Putamen (tissue), 1 donor: ENCODE measurements at regions not wholly inside any gene's neighbourhood (a gene's known extent, or its start where the extent isn't known, plus 50 kb on each side); places are given as distances from the start of the nearest gene placed in this dataset.
"Not testable (repeated sequence)": the region's sequence is repeated elsewhere in the genome, so short reads cannot be mapped to it uniquely, and the experiment has no call there.

Experiments used
- DNase-seq: peaks from one replicate; pipeline ENCODE4 v3.0.0-alpha.2; 2016; ENCODE audit warnings: low spot score

DNA sequence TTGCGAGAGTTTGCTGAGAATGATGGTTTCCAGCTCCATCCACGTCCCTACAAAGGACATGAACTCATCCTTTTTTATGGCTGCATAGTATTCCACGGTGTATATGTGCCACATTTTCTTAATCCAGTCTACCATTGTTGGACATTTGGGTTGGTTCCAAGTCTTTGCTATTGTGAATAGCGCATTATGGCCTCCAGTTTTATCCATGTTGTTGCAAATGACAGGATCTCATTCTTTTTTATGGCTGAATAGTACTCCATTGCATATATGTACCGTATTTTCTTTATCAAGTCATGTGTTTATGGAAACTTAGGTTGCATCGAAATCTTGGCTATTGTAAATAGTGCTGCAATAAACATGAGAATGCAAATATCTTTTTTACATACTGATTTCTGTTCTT lies 266.1 kb upstream of the STXBP6 start:
- DNase-seq: not testable (repeated sequence)

DNA sequence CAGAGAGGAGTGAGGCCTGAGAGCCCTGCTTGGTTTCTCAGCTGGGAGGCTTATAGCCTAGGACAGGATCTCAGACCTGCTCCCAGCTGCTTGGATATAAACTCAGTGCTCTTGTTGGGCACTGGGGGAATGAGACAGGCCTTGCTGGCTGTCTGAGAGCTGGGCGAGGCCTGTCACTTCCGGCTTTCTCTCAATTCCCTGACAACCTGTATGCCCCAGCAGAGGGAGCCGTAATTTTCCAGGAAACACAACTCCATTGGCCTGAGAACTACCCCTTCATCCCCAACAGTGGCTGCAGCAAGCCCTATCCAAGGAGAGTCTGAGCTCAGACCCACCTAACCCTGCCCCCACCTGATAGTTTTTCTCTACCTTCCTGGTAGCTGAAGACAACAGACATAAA lies 258.3 kb upstream of the STXBP6 start:
- DNase-seq: no peak

DNA sequence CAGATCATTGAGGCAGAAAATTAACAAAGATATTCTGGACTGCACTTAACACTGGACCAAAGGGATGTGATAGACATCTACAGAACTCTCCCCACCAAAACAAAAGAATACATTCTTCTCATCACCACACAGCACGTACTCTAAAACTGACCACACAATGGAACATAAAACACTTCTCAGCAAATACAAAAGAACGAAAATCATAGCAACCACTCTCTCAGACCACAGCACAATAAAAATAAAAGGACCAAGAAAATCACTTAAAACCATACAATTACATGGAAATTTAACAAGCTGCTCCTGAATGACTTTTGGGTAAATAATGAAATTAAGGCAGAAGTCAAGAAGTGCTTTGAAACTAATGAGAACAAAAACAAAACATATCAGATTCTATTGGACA lies 254.0 kb upstream of the STXBP6 start:
- no peak for DNase-seq

DNA sequence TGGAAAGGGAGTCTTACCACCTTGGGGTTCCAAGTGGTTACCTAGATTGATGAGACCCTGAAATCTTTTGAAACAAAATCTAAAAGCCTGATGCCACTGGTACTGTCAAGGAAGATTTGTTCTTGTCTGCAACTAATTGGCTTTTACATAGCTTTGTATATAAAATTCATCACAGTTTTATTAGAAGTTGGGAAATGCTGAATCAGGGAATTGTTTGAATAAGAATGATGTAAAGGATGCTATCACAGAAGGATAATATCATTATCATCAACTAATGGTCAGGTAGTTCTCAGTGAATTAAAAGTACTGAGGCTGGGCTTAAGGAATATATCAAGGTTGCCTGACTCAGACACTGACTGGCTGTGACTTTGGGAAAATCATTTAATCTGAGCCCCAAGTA lies 248.3 kb upstream of the STXBP6 start:
- no peak for DNase-seq

DNA sequence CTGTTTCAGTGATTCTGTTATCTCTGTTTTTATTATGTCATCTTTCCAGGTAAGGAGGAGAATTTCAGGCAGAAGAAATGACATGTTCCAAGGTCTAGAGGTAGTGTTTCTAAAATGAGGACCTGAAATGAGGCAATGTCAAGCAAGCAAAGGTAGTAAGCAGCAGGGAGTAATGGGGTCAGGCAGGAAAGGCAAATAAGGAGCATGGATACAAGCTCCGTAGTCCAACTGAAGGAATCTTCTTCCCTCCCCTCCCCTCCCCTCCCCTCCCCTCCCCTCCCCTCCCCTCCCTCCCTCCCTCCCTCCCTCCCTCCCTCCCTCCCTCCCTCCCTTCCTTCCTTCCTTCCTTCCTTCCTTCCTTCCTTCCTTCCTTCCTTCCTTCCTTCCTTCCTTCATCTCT lies 240.2 kb upstream of the STXBP6 start:
- not testable (repeated sequence) for DNase-seq

DNA sequence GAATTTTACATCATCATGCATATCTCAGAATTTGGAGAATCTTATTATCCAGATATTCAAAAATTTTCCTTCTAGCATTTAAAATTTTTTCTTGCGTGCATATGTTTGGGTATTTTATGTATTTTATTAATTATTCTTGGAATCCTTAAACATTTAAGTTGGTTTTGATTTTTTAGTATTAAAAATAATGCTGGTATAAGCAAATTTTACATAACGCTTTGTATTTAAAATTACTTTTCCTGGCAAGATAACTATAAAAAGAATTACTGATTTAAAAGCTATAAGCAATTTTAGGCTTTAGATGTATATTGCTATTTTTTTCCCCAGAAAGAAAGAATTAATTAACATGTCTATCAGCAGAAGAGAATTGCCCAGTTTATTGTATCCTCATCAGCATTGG lies 224.6 kb upstream of the STXBP6 start:
- DNase-seq: no peak

DNA sequence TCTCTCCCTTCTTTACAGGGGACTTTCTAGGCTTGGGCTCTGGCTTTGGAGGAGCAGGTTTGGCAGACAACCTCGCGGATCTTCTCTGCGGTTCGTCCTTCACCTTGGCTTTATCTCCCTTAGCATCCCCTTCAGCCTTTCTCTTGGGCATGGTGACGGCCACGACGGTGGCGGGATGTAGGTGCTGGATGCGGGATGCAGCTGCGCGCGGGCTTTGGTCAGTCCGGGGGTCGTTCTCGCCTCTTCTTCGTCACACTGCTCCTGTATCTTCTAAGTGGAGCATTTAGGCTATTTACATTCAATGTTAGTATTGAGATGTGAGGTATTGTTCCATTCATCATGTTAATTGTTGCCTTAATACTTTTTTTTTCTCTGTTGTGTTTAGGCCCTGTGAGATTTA lies 217.2 kb upstream of the STXBP6 start:
- no peak for DNase-seq

DNA sequence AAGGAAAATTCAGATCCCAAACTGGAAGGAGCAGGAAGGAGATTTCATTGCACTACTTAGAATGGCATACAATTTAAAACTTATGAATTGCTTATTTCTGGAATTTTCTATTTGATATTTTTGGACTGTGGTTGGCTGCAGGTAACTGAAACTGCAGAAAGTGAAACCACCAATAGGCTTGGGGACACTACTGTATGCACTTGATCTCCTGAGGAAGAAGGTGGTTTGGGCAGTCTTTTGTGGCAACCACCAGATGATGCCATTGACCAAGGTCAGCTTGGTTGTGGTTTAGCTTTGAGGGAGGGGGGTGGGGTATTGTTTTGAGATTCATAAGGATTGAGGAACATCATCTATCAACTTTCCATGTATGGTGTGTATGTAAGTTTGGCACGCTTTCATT lies 209.5 kb upstream of the STXBP6 start:
- DNase-seq: no peak

DNA sequence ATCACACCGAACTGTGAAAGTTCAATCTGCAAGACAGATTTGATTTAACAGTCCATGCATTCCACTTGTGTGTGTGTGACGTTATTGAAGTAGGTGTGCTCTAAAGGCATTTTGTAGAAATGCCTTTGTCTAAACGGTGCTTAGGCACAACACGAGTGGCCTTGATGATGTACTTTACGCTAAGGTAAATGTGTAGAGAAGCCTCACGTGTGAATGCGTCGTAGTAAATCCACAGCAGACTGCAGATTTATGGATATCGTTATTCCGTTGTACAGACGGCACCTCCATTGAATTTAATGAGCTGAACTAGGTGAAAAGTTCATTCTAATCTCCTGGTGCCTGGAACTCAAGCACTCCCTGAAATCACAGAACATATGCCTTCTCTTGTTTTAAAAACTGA lies 202.8 kb upstream of the STXBP6 start:
- DNase-seq: no peak

DNA sequence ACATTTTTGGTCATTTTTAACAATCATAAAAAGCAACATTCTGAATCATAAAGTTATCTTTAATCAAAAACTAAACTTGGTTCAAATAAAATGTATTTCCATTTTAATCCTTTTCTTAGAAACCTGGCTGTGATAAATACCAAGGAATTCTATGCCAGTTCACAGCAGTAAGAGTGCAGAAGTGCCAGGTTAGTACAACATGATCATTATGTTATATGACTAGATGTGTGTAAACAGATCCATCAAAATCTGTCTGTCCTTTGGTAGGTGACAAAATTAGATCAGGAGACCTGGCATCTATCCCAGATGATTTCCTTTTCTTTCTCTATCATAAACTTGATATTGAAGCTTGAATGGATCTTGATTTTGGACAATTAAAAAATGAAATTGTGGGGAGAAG lies 200.6 kb upstream of the STXBP6 start:
- DNase-seq: no peak

DNA sequence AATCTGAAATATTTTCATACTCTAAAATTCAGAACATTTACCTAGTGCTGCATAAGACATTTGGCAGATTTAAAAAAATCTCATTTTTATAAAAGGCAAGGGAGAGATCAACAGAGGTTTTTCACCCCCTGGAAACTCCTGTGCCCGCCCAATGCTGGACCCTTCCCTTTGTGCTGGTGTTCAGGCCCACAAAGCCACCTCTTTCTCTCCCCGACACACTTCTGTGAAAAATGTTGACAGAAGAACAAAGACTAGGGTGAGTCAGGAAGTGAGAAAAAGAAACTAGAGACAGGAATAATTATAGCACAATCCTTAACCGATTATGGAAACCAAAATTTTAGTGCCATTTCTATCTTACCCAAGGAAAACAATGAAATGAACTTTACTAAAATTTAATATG lies 197.7 kb upstream of the STXBP6 start:
- no peak for DNase-seq

DNA sequence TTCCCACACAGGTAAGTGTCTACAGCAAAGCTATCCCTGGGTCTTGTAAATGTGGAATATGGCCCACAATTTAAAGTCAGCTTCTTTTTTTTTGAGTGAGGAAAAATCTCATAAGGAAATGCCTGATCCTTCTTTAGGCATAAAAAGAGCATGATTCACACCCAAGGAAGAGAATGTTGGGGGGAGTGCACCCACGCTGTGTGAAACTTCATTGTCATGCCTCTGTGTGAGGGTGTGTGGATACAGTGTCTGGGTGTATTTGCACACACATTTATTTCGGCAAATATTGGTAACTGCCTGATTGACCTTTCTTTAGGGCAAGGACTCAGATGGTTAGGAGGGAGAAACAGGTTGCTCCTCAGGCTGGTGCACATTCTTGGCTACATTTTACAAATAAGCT lies 196.8 kb upstream of the STXBP6 start:
- DNase-seq: no peak

DNA sequence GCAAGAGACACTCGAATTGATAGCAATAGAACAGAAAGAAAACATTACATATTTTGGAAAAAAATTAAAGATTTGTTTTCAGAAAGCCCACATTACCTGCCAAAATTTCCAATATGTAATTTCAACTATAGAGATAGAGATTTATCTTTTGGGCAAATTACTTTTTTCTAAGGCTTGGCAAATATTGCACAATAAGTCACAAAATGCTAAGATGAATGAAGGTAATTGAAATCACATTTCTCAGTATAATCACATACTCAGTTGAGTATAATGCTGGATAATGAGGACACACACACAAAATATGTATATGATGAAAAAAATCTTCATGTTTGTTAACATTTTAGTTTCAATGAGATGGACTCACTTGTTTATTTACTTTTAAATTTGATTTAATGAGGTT lies 189.2 kb upstream of the STXBP6 start:
- no peak for DNase-seq

DNA sequence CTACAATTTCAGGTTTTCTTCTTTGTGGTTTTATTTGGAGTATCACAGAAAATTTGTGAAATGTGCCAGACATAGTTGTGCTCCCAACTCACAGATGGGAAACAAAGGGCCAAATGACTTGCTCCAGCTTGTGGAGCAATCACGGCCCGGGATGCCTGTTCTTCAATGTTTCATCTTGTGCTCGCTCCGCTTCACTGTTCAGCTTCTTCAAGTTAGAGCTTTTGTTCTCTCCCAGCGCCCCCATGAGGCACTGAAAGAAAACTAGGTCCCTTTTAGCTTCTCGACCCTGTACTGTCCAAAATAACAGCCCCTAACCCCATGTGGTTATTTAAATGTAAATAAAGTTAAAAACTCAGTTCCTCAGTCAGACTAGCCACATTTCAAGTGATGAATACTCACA lies 187.9 kb upstream of the STXBP6 start:
- DNase-seq: no peak

DNA sequence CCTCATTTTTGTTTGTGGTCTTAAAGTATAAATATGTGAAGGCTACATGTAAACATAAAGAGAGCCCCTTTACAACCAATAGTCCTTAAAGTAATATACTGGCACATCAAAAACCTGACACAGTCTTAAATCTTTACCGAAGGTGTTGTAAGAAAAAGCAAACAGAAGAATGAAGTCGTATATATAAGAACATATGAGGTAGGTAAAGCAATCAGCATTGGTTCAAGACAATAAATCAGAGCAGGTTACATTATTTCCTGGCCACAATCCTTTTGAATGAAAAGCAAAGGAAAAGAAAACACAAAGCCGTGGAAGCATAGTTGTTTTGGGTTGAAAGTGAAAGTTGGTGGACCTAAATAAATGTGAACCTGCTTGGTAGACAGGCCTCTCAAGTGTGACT lies 183.7 kb upstream of the STXBP6 start:
- DNase-seq: no peak

DNA sequence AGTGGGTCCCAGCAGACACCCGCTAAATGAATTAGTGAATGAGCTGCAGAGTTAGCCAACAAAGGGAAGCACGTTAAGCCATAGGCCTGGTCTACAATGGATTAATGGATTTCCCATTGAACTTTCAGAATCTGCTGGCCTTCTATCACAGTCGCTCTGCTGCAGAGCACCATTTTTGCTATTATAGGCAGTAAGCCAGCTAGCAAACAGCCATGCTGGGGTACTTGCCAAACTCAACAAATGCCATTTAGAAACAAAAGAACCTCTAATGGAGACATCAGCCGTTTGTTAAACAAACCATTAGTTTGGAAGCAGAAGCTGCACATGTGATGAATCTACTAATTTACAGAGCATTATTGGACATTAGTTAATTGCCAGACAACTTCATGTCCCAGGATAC lies 181.1 kb upstream of the STXBP6 start:
- DNase-seq: no peak

DNA sequence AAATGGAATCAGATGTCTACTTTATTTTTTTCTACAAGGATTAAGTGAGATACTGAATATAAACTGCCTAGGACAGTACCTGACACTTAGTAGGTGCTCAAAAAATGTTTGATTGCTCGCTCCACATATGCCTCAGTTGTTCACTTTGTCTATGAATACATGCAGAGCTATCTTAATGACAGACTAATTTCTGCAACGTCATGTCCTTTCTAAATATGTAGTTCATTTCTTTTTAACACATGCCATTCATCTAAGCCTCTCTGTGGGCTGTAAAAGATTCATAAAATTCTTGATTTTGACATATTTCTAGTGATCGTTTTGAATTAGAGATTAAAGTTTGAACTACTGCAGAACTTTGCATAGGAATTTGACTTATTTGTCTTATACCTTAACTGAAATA lies 176.3 kb upstream of the STXBP6 start:
- no peak for DNase-seq

DNA sequence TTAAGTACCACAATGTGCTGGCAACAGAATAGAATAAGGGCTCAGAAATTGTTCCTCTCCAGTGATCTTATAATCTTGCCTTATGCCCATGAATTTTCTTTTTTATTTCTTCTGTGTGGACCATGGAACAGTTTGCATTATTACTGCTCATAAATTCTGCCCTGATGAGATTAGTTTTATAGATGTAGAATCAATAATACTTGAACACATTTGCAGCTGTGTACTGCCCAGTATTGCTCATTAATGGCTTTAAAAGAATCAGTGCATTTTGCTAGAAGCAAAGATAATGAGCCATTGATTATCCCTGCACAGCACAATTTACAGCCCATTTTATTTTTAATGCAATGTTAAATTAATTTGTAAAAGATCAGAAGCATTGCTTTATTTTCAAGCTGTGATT lies 172.3 kb upstream of the STXBP6 start:
- no peak for DNase-seq

DNA sequence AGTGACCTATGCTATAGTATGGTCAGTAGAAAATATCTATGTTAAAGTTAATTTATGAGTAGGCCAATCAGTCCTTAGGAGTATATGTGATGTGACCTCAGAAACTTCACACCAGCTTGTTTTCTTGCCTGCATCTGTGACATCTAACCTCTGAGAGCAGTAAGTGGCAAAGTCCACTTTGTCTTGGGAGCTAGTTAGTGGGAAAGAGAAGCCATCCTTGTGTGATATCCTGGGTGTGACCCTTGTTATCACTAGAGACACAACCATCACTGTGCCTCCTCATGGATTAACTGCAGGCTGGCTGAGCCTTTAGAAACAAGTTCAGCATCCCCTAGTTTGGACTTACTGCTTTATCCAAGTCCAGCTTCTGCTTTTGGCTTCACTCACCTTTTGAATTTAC lies 170.6 kb upstream of the STXBP6 start:
- no peak for DNase-seq

DNA sequence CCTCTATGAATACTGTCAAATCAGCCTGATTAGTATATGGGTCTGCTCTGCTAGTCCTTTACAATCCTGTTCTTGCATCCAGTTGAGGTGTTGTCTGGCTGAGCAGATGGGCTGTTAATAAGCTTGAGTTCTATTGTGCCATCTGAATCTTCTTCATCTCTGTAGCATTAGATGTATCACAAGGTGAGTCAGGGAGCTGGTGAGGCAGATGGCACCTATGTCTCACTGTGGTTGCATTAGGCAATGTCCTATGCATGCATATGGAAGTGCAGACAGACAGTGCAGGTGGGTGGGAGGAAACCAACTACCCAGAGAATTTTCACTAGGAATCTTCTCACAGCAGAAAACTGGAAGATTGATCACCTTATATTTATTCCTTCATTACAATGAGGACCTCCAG lies 165.7 kb upstream of the STXBP6 start:
- DNase-seq: no peak

DNA sequence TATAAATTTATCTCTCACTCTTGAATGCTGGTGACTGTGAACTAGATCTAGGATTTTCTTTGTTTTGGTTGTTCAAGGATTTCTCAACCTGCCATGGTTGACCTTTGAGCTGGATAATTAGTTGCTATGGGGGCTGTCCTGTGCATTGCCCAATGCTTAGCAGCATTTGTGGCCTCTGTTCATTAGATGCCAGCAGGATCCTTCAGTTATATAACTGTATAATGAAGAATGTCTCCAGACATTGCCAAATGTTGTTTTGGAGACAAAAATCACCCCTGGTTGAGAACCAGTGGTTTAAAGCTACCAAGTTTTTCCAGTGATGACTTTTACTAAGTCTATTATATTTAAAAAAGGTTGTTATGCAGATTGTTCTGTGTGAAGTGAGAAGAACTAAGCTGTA lies 147.9 kb upstream of the STXBP6 start:
- DNase-seq: no peak

DNA sequence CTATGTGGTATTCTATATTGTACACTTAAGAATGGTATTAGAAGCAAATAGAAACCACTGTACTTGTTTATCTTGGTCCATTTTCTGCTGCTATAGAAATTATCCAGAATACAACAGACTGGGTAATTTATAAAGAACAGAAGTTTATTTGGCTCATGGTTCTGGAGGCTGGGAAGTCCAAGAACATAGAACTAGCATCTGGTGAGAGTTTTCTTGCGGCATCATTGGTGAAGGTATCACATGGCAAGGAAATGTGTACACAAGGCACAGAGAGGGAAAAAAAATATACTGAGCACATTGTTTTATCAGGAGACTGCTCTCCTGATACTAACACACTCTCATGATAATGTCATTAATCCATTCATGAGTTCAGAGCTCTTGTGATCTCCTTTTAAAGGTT lies 130.3 kb upstream of the STXBP6 start:
- no peak for DNase-seq

DNA sequence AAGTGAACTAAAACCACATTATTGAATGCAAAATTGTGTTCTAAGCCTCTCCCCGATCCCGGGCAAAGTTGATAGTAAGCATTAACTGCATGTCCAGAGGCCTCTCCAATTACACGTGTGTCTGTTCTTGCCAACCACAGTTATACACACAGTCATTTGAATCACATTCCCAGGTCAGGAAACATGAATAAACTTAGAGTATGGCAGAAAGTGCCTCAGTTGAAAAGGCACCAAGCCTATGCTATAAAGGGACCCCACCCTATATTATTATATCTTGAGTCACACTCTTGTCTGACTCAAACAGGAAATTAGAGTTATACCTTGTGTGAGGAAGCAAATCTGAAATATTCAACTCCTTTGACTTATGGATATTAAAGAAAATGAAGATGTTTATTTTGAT lies 128.3 kb upstream of the STXBP6 start:
- no peak for DNase-seq

DNA sequence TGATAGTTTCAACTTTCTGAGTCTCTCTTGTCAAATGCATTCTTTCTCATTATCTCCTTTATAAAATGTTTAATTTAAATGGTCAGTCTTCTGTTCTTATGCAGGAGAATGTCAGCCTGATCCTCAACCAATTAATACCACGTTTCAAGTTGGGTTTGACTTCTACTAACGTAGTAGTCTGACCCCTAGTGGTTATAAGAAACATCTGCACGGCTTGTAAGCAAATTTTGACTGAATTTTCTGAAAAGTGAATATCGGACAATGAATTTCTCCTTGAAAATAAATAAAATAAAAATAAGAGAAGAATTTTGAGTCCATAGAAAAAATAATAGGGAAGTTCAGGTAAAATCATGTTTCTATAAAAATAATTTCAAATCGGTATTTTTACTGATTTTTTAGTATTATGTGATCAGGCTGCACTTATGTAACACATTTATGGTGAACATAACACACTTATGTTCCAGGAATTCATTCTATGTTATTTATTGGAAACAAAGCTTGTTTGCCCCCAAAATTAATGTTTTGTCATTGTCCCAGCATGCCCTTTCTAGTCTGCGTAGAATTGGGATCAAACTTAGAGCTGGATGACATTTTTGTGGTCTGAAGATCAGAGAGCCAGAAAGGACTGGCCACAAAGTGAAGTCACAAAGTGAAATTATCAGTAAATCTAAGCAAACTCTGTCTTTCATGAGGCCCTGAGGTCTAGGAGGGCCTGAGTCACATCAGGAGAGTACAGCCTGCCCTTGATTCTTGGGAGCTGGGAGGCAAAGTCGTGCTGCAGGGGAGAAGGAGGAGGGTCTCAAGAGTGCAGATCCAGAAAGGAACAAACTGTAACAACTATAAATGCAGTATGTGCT lies 101.2 kb upstream of the STXBP6 start:
- peak; percentile 55 for DNase-seq

DNA sequence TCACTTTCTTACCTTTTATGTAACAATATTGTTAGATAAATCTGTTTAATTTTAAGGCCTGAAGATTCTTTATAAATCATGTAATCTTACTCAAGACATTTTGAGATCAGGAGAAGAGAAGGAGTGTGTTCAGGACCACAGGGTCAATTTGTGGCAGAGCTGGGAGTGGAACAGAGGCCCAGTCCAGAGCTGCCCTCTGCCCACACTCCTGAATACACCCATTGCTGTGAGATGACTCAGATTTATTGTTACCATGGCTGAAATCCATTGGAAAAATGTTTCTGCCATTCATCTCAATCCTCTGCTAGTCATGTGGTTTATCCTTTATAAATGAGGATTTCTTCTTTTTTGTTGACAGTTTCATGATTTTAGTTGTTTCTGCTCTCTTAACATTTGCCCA lies 100.5 kb upstream of the STXBP6 start:
- no peak for DNase-seq
